ENCODE measurements at regions not wholly inside any gene's neighbourhood (a gene's known extent, or its start where the extent isn't known, plus 50 kb on each side); places are given as distances from the start of the nearest gene placed in this dataset.

DNA sequence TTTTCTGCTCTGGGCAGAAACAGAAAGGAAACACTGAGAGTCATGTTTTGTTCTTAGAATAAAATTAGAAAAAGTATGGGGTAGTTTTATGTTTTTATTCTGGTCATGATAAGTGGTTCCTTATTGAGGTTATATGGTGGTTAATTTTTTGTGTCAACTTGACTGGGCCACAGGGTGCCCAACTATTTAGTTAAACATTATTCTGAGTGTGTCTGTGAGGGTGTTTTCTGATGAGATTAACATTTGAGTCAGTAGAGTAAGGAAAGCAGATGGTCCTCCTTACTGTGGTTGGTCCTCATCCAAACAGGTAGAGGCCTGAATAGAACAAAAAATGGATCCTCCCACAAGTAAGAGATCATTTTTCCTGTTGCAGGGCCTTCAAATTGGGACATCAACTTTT lies 98.9 kb downstream of the C3orf38 start:
- intact Hi-C loops (cut with DNase I) = no loop called here
- Histone ChIP-seq H3K27me3 (no peaks in the 10 kb centered on the region), H3K4me3 (no peak overlapping the region), H3K4me1 (no peaks in the 10 kb centered on the region), H3K9me3 (peaks cover 0 to 11% (median 0%) of the 10 kb centered on the region in 11 donors), H3K36me3 (no peaks in the 10 kb centered on the region), H3K27ac (no peak overlapping the region)
- ATAC-seq (no peak), DNase-seq (no peak)
- TF ChIP-seq, protein P1, sequence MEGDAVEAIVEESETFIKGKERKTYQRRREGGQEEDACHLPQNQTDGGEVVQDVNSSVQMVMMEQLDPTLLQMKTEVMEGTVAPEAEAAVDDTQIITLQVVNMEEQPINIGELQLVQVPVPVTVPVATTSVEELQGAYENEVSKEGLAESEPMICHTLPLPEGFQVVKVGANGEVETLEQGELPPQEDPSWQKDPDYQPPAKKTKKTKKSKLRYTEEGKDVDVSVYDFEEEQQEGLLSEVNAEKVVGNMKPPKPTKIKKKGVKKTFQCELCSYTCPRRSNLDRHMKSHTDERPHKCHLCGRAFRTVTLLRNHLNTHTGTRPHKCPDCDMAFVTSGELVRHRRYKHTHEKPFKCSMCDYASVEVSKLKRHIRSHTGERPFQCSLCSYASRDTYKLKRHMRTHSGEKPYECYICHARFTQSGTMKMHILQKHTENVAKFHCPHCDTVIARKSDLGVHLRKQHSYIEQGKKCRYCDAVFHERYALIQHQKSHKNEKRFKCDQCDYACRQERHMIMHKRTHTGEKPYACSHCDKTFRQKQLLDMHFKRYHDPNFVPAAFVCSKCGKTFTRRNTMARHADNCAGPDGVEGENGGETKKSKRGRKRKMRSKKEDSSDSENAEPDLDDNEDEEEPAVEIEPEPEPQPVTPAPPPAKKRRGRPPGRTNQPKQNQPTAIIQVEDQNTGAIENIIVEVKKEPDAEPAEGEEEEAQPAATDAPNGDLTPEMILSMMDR (IDR thresholded peaks at IDR 0.05) = no peak

DNA sequence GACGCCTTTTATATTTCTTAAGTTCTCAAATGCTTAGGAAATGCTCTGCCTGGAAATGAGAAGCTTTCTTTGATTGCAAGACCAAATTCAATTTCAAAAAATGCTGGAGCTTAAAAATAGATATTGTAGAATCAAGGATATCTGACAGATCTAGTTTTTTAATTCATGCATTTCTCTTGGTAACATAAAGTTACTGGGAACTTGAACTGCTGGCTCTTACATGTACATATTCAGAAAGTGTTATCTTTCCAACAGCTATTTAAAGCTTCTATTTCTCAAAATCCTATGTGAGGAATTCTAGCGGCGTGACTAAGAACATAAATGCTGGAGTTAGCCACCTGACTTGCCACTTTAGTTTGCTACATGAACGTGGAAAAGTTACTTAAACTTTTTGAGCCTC lies 109.3 kb downstream of the C3orf38 start:
- DNase-seq = no peak
- no peaks in the 10 kb centered on the region for H3K36me3 ChIP-seq
- TF ChIP-seq, protein P1 (IDR thresholded peaks at IDR 0.05) = no peak
- no peaks in the 10 kb centered on the region for H3K9me3 ChIP-seq
- no peak overlapping the region for H3K27ac ChIP-seq
- peaks cover 0 to 5% (median 0%) of the 10 kb centered on the region in 7 donors for H3K27me3 ChIP-seq
- WGBS, 2 donors = 48 to 59% methylated on average over 4 of the region's 4 CpGs
- no peak overlapping the region for H3K4me3 ChIP-seq
- no peak for ATAC-seq
- intact Hi-C loops (cut with DNase I) = no loop called here
- no peaks in the 10 kb centered on the region for H3K4me1 ChIP-seq

GRCh38 chr3:88262527-88262926 lies 112.8 kb downstream of the C3orf38 start:
- no peak for ATAC-seq
- no peak overlapping the region for H3K27ac ChIP-seq
- no peaks in the 10 kb centered on the region for H3K4me1 ChIP-seq
- no peaks in the 10 kb centered on the region for H3K9me3 ChIP-seq
- no peak for DNase-seq
- H3K4me3 ChIP-seq = no peak overlapping the region
- no peaks in the 10 kb centered on the region for H3K36me3 ChIP-seq
- intact Hi-C loops (cut with DNase I) = no loop called here
- H3K27me3 ChIP-seq = peaks cover 0 to 5% (median 0%) of the 10 kb centered on the region in 7 donors
- TF ChIP-seq, protein P1 (IDR thresholded peaks at IDR 0.05) = no peak
- 72 to 81% methylated on average over 4 of the region's 4 CpGs for WGBS, 2 donors

- no peak overlapping the region for H3K27ac ChIP-seq
- DNase-seq = no peak
- no peaks in the 10 kb centered on the region for H3K4me1 ChIP-seq
- H3K27me3 ChIP-seq = peaks cover 0 to 5% (median 0%) of the 10 kb centered on the region in 7 donors
- TF ChIP-seq, protein P1 (IDR thresholded peaks at IDR 0.05) = no peak
- H3K4me3 ChIP-seq = no peak overlapping the region
- no peak for ATAC-seq
- H3K9me3 ChIP-seq = no peaks in the 10 kb centered on the region
- intact Hi-C loops (cut with DNase I) = no loop called here
- no peaks in the 10 kb centered on the region for H3K36me3 ChIP-seq
- 43 to 52% methylated on average over 8 of the region's 8 CpGs for WGBS, 2 donors
These were observed 113.8 kb downstream of the C3orf38 start for GRCh38 chr3:88263417-88264100.
